ENCODE measurements at regions not wholly inside any gene's neighbourhood (a gene's known extent, or its start where the extent isn't known, plus 50 kb on each side); places are given as distances from the start of the nearest gene placed in this dataset.

DNA sequence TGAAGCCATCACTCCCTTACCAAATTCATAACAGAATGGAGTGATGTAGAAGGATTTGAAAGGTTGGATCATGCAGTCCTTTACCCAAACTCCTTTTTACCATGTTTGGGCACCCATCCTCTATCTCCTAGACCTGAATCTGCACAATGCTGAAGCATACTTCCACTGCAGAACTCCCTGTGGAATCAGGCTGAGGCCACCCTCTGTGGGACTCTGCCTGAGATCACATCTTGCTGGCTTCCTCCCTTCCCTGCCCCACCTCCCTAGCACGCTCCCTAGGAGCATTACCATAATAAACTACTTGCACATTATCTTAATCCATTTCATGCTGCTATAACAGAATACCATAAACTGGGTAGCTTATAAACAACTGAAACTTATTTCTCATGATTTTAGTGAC is 68.4 kb upstream of the VSTM2B start:
- Histone ChIP-seq H3K4me3 (ENCODE audit: low read length in 2 of 2) (no peak overlapping the region), H3K9me3 (ENCODE audit: control insufficient read depth, low read length) (peaks cover 4% of the 10 kb centered on the region), H3K27ac (ENCODE audit: low read depth in 1 of 2, low read length in 2 of 2) (no peak overlapping the region), H3K4me1 (ENCODE audit: control insufficient read depth in 1 of 2, insufficient read depth in 2 of 2, low read length in 2 of 2) (no peaks in the 10 kb centered on the region), H3K36me3 (ENCODE audit: control insufficient read depth in 1 of 2, insufficient read depth in 2 of 2, low read length in 1 of 2) (no peaks in the 10 kb centered on the region), H3K27me3 (ENCODE audit: control insufficient read depth in 1 of 2, insufficient read depth in 2 of 2, low read length in 1 of 2) (no peaks in the 10 kb centered on the region)
- no peak for ATAC-seq (ENCODE audit: low FRiP score)
- 53 to 76% methylated on average over 1 of the region's 1 CpG for WGBS, 2 donors
- no peak for DNase-seq
- intact Hi-C loops (cut with DNase I) = no loop called here

DNA sequence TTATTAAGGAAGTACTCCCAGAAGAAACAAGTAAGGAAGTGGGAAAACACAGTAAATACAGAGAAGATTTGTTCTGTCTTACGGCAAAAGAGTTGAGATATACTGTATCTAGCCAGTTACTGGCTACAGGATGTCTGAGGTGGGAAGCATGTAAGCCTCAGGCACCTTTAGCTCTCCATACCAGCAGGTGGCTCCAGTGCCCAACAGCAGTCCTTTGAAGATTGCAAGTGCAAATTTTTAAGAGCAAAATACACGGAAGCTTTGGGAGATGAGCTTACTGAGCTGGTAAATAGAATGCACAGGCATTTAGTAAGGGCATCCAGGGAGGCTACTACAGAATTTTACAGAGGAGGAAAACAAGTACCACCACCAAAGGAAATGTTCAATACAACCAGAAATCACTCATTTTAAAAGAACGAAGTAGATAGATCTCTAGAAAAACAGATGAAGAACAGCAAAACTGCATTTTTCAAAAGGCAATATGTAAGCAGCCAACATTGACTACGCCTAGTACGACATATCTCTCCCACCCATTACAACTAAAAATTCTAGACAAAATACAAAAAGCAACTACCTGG is 57.9 kb upstream of the VSTM2B start:
- no peak overlapping the region for H3K4me3 ChIP-seq (ENCODE audit: low read length in 2 of 2)
- ATAC-seq (ENCODE audit: low FRiP score) (no peak), DNase-seq (no peak)
- intact Hi-C loops (cut with DNase I) = no loop called here
- no peaks in the 10 kb centered on the region for H3K36me3 ChIP-seq (ENCODE audit: control insufficient read depth in 1 of 2, insufficient read depth in 2 of 2, low read length in 1 of 2)
- H3K4me1 ChIP-seq (ENCODE audit: control insufficient read depth in 1 of 2, insufficient read depth in 2 of 2, low read length in 2 of 2) = no peaks in the 10 kb centered on the region
- WGBS, 2 donors = 64 to 66% methylated on average over 5 of the region's 5 CpGs
- H3K27me3 ChIP-seq (ENCODE audit: control insufficient read depth in 1 of 2, insufficient read depth in 2 of 2, low read length in 1 of 2) = no peaks in the 10 kb centered on the region
- no peak overlapping the region for H3K27ac ChIP-seq (ENCODE audit: low read depth in 1 of 2, low read length in 2 of 2)
- no peaks in the 10 kb centered on the region for H3K9me3 ChIP-seq (ENCODE audit: control insufficient read depth, low read length)

DNA sequence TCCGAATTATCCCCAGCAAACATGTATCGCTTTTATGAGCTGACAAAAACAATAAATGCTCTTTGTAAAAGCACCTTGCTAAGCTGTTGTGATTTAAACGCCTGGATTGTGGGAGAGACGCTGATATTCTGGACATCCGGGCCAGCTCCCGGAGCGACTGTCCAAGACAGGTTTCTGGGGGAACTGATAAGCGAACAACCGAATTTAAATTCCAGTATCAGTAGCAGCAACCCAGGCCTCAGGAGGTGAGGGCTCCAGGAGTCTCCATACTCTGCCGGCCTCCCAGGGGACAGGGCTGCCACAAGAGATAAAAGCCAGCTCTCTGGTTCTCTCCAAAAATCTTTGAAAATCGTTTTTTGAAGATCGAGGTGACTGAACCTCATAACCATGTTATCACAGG is 50.3 kb upstream of the VSTM2B start:
- intact Hi-C loops (cut with DNase I) = no loop called here
- DNase-seq = no peak
- 77 to 80% methylated on average over 12 of the region's 12 CpGs for WGBS, 2 donors

More for the DNA sequence above, 50.3 kb upstream of the VSTM2B start:
- Histone ChIP-seq H3K27ac (ENCODE audit: low read depth in 1 of 2, low read length in 2 of 2) (no peak overlapping the region), H3K36me3 (ENCODE audit: control insufficient read depth in 1 of 2, insufficient read depth in 2 of 2, low read length in 1 of 2) (no peaks in the 10 kb centered on the region), H3K4me1 (ENCODE audit: control insufficient read depth in 1 of 2, insufficient read depth in 2 of 2, low read length in 2 of 2) (no peaks in the 10 kb centered on the region), H3K4me3 (ENCODE audit: low read length in 2 of 2) (no peak overlapping the region), H3K9me3 (ENCODE audit: control insufficient read depth, low read length) (peaks cover 1% of the 10 kb centered on the region), H3K27me3 (ENCODE audit: control insufficient read depth in 1 of 2, insufficient read depth in 2 of 2, low read length in 1 of 2) (no peaks in the 10 kb centered on the region)
- ATAC-seq (ENCODE audit: low FRiP score) = no peak

All from aorta (tissue), 5 donors.